ENCODE measurements at regions not wholly inside any gene's neighbourhood (a gene's known extent, or its start where the extent isn't known, plus 50 kb on each side); places are given as distances from the start of the nearest gene placed in this dataset.
A peak's percentile ranks its signal among the peaks of the same experiment; 100 is the strongest.

GRCh38 chr6:168372889-168373288 is 53.3 kb upstream of the DACT2 start:
- no peak for TF ChIP-seq CTCF (IDR thresholded peaks at IDR 0.05; ENCODE audit: unreplicated experiment in 3 of 3)
- H3K9me3 Mint-ChIP-seq: no peaks in the 10 kb centered on the region
- no peak overlapping the region for H3K4me3 Mint-ChIP-seq
- H3K27me3 Mint-ChIP-seq (ENCODE audit: low read depth): peaks cover 33% of the 10 kb centered on the region
- H3K36me3 Mint-ChIP-seq (ENCODE audit: low read depth): no peaks in the 10 kb centered on the region
- H3K27ac Mint-ChIP-seq: no peak overlapping the region
- H3K4me1 Mint-ChIP-seq: peaks cover 25% of the 10 kb centered on the region

GRCh38 chr6:168373389-168373788 is 53.8 kb upstream of the DACT2 start:
- H3K36me3 Mint-ChIP-seq (ENCODE audit: low read depth): no peaks in the 10 kb centered on the region
- H3K4me3 Mint-ChIP-seq: no peak overlapping the region
- peaks cover 26% of the 10 kb centered on the region for H3K4me1 Mint-ChIP-seq
- H3K27me3 Mint-ChIP-seq (ENCODE audit: low read depth): peaks cover 33% of the 10 kb centered on the region
- peaks cover 3% of the 10 kb centered on the region for H3K9me3 Mint-ChIP-seq
- no peak for TF ChIP-seq CTCF (IDR thresholded peaks at IDR 0.05; ENCODE audit: unreplicated experiment in 3 of 3)
- no peak overlapping the region for H3K27ac Mint-ChIP-seq

- Mint-ChIP-seq H3K4me1 (peaks cover 20% of the 10 kb centered on the region), H3K4me3 (no peak overlapping the region), H3K36me3 (ENCODE audit: low read depth) (no peaks in the 10 kb centered on the region), H3K27me3 (ENCODE audit: low read depth) (peaks cover 33% of the 10 kb centered on the region), H3K9me3 (peaks cover 5% of the 10 kb centered on the region), H3K27ac (no peak overlapping the region)
- no peak for TF ChIP-seq CTCF (IDR thresholded peaks at IDR 0.05; ENCODE audit: unreplicated experiment in 3 of 3)
Measured at GRCh38 chr6:168374051-168374502, 54.5 kb upstream of the DACT2 start.

GRCh38 chr6:168374541-168375071 is 55.0 kb upstream of the DACT2 start:
- Mint-ChIP-seq H3K4me1 (peaks cover 19% of the 10 kb centered on the region), H3K27me3 (ENCODE audit: low read depth) (peaks cover 32% of the 10 kb centered on the region), H3K36me3 (ENCODE audit: low read depth) (no peaks in the 10 kb centered on the region), H3K27ac (no peak overlapping the region), H3K4me3 (no peak overlapping the region), H3K9me3 (peaks cover 5% of the 10 kb centered on the region)
- no peak for TF ChIP-seq CTCF (IDR thresholded peaks at IDR 0.05; ENCODE audit: unreplicated experiment in 3 of 3)

- peaks cover 11% of the 10 kb centered on the region for H3K9me3 Mint-ChIP-seq
- no peak for TF ChIP-seq CTCF (IDR thresholded peaks at IDR 0.05; ENCODE audit: unreplicated experiment in 3 of 3)
- peaks cover 30% of the 10 kb centered on the region for H3K27me3 Mint-ChIP-seq (ENCODE audit: low read depth)
- no peak overlapping the region for H3K4me3 Mint-ChIP-seq
- H3K27ac Mint-ChIP-seq: no peak overlapping the region
- H3K4me1 Mint-ChIP-seq: peaks cover 13% of the 10 kb centered on the region
- no peaks in the 10 kb centered on the region for H3K36me3 Mint-ChIP-seq (ENCODE audit: low read depth)
Measured at GRCh38 chr6:168376120-168376519, 56.5 kb upstream of the DACT2 start.

GRCh38 chr6:168376811-168377483 is 57.4 kb upstream of the DACT2 start:
- TF ChIP-seq CTCF (IDR thresholded peaks at IDR 0.05; ENCODE audit: unreplicated experiment in 3 of 3): no peak
- Mint-ChIP-seq H3K27me3 (ENCODE audit: low read depth) (peaks cover 25% of the 10 kb centered on the region), H3K36me3 (ENCODE audit: low read depth) (no peaks in the 10 kb centered on the region), H3K9me3 (peaks cover 11% of the 10 kb centered on the region), H3K27ac (peak overlapping the region; percentile 15 to 64 (median 56)), H3K4me3 (peak overlapping the region in 2 of 3 experiments; percentile 2 to 49), H3K4me1 (peaks cover 13% of the 10 kb centered on the region)
